Fibroblast of skin of right biceps (primary cell): ENCODE measurements at regions not wholly inside any gene's neighbourhood (a gene's known extent, or its start where the extent isn't known, plus 50 kb on each side); places are given as distances from the start of the nearest gene placed in this dataset.
A peak's percentile ranks its signal among the peaks of the same experiment; 100 is the strongest.

Experiments
- DNase-seq: peaks from one replicate; pipeline ENCODE4 v3.0.0-alpha.2; 2013

- no peak for DNase-seq
Observed at GRCh38 chr16:13291591-13292333, 390.4 kb downstream of the SHISA9 start.

- no peak for DNase-seq
Observed at GRCh38 chr16:13296206-13296605, 394.8 kb downstream of the SHISA9 start.

GRCh38 chr16:13298666-13299065 is 397.3 kb downstream of the SHISA9 start:
- DNase-seq = no peak

GRCh38 chr16:13300066-13300840 is 398.9 kb downstream of the SHISA9 start:
- DNase-seq = no peak

- DNase-seq = peak; percentile 29
Observed at GRCh38 chr16:13305019-13305755, 403.8 kb downstream of the SHISA9 start.

GRCh38 chr16:13306161-13306995 is 405.0 kb downstream of the SHISA9 start:
- peak; percentile 15 for DNase-seq

DNA sequence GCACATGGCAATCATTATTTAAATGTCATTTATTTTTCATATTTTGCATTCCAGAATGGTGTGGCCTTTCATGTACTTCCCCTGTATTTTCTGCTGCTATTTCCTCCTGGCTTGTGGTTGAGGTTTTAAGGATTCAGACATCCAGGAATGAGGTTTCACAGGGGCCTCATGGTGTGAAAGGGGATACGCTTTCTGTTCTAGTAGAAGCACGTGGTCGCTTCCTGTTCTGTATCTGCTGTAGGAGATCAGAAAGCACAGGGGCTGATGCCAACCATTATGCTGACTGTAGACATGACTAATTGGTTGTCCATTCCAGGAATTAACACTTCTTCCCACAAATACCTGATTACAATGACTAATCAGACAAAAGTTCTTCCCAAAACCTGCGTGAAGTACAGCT is 405.9 kb downstream of the SHISA9 start:
- peak; percentile 96 for DNase-seq

GRCh38 chr16:13307851-13308250 is 406.5 kb downstream of the SHISA9 start:
- DNase-seq = peak; percentile 72

- DNase-seq = no peak
Observed at GRCh38 chr16:13312063-13312462, 410.7 kb downstream of the SHISA9 start.

DNA sequence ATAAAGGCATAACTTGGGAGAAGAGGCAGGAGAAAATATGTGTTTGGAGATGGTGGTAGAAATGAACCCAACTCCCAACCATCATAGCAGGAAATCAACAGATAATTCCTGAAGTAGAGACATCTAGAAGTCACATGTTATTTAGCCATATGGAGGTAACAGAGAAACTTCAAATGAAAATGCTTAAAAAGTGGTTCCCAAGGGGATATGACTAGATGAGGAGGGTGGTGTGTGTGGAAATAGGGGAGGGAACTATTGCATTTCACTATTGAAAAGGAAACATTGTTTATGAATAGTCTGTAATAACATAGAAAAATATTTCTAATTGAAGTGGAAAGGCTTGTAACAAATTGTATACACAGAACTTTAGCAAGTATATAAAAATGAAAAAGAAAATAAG is 412.0 kb downstream of the SHISA9 start:
- no peak for DNase-seq

- no peak for DNase-seq
Observed at GRCh38 chr16:13314633-13315032, 413.2 kb downstream of the SHISA9 start.

DNA sequence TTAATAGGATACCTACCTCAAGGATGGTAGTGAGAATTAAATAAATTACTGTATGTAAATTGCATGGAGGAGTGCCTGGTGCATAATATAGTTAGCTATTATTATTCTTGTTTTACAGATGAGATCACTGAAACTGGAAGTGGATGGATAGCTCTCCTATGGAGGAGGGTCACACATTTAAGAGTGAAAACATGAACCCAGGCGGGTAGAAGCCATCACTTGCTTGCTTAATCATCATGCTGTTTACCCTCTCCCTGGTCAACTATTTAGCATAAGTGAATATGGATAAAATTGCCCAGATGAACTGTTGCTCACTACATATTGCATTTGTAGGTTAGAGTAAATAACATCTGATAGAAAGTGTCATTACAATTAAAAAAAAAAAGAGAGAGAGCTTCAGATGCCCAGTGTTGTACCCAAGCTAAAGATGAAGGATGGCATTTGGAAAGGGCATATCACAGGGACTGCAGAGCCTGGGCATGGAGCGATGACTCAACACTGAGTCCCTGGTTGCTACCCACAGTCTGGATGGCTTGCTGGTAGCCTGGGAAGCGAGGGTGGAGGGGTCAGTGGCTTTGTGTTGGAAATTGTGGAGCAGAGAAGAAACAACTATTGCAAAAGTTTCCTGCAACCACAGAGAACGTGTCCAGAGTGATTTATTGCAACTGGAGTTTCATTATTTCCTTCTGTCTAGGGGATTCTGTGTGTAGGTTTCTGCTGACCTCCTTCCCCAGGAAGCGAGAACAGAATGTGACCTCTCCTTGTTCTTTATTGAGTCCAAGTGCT is 414.4 kb downstream of the SHISA9 start:
- DNase-seq = peak; percentile 52

GRCh38 chr16:13322336-13322735 is 420.9 kb downstream of the SHISA9 start:
- DNase-seq = no peak

DNA sequence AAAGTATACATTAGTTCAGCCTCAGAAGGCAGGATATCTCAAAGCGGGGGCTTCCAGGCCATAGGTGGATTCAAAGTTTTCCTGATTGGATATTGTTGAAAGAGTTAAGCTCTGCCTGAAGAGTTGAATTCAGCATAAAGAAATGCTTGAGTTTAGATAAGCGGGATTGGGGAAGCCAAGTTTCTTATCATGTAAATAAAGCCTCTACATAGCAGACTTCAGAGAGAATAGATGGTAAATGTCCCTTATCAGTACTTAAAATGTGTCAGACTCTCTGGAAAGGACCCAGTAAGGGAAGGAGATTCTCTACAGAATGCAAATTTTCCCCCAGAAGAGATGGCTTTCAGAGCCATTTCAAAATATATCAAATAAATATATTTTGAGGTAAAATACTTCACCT is 423.5 kb downstream of the SHISA9 start:
- no peak for DNase-seq

- DNase-seq = no peak
Observed at GRCh38 chr16:13325396-13325795, 424.0 kb downstream of the SHISA9 start.

- no peak for DNase-seq
Observed at GRCh38 chr16:13331918-13332317, 430.5 kb downstream of the SHISA9 start.

GRCh38 chr16:13332713-13333255 is 431.4 kb downstream of the SHISA9 start:
- no peak for DNase-seq

DNA sequence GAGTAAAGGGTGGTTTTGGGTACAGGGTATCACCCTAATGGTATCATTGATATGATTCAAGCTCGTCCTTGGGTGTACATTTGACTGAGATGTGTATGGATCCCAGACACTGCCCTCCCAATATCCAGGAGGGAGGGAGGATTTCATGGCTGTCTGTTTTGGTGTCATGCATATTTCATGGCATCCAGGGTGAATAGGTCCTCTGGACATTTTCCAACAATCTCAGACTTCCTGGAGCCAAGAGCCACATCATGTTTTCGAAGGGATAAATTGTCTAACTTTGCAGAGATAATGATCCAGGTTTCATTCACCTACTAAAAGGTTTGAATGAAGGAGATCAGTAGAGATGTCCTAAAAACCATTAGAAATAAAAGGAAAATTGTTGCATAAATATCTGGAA is 431.9 kb downstream of the SHISA9 start:
- peak; percentile 35 for DNase-seq

GRCh38 chr16:13335879-13336278 is 434.5 kb downstream of the SHISA9 start:
- no peak for DNase-seq

DNA sequence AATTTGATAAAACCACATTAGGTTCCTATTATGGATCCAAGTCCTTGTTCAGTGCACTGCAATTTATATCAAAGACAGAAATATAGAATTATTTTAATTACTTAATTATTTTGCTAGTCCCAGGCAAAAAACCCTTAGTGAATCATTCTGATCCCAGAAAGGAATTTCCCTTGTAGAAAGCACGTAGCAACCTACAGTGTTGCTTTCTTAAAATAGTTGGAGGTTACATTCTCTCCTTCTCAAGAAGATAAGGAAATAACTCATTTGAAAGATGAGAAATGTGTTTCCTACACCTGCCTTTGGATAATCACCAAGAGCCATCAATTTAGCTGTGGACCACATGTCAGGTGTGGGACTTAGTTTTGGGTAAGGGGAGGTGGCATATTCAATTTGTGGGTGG is 434.9 kb downstream of the SHISA9 start:
- DNase-seq = no peak
